ENCODE measurements at regions not wholly inside any gene's neighbourhood (a gene's known extent, or its start where the extent isn't known, plus 50 kb on each side); places are given as distances from the start of the nearest gene placed in this dataset. TPM values are rescaled to one million over a fixed set of nuclear protein-coding genes. Genes with fewer than 3 reads are reported as not detected.
"Not testable (repeated sequence)": the region's sequence is repeated elsewhere in the genome, so short reads cannot be mapped to it uniquely, and the experiment has no call there.

- no peak for DNase-seq (ENCODE audit: low spot score)
- no peak for TF ChIP-seq CTCF (IDR thresholded peaks at IDR 0.05)
- no peak for ATAC-seq (ENCODE audit: low FRiP score)
Measured at GRCh38 chr3:151520105-151520504, 59.2 kb upstream of the IGSF10 start.

GRCh38 chr3:151511433-151511832, 50.6 kb upstream of the IGSF10 start:
- not testable (repeated sequence) for ATAC-seq (ENCODE audit: low FRiP score); DNase-seq (ENCODE audit: low spot score)

Small RNA genes lying in the stretch of these regions (small RNA-seq; reads per million reads assigned to genes)
- not detected for gene MIR5186

Measured in omental fat pad (tissue), 3 donors.